ENCODE measurements at regions not wholly inside any gene's neighbourhood (a gene's known extent, or its start where the extent isn't known, plus 50 kb on each side); places are given as distances from the start of the nearest gene placed in this dataset.
"Not testable (repeated sequence)": the region's sequence is repeated elsewhere in the genome, so short reads cannot be mapped to it uniquely, and the experiment has no call there.

- DNase-seq = no peak
These were observed 161.7 kb downstream of the SMARCA1 start for GRCh38 chrX:129361576-129361975.

DNA sequence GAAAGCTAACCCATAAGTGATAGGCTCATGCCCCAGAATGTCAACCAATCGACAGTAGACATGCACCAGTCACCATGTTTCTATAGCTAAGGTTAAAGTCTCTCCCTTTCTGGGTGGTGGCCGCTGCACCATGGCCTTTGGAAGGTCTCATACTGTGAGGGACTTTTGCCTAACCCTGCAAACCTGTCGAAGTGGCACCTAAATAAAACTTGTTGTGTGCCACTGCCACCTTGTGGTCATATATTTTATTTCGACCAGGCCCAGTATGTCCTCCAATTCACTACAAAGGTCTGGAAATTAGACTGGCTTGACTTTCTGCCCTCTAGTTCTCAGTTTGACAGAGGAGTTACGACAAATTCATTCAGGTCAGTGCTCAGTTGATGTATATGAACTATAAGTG is 163.1 kb downstream of the SMARCA1 start:
- DNase-seq = peak; percentile 0 to 2

DNA sequence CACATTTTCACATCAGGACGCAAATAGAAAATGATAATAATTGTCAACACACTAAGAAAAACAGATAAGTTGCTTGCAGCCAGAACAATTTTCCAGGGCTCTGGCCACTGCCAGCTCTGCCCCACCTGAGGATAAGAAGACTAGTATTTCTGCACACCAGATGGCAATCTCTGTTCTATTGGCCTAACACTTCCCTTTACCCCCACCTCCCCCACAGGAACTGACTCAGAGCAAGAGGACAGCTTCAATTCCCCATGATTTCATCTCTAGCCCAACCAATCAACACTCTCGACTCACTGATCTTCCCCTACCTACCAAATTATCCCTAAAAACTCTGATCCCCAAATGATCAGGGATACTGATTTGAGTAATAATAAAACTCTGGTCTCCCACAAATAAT is 164.0 kb downstream of the SMARCA1 start:
- no peak for DNase-seq

DNA sequence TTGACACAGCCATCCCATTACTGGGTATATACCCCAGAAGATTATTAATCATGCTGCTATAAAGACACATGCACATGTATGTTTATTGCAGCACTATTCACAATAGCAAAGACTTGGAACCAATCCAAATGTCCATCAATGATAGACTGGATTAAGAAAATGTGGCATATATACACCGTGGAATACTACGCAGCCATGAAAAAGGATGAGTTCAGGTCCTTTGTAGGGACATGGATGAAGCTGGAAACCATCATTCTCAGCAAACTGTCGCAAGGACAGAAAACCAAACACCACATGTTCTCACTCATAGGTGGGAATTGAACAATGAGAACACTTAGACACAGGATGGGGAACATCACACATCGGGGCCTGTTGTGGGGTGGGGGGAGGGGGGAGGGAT is 165.9 kb downstream of the SMARCA1 start:
- not testable (repeated sequence) for DNase-seq

DNA sequence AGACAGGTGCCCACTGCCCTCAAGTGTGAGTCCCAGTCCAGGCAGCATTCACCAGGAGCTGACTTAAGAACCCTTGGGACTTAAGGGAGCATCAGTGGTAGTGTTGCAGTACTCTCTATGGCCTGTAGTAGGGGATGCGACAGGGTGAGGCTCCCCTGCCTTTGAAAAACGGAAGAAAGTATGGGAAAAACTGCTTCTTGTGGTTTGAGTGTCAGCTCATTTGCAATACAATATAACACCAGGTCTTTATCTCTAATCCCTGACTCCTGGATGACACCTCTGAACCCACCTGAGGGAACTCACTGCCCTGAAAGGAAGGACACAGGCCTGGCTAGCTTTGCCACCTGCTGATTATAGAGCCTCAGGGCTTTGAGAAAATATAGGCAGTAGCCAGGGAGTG is 176.0 kb downstream of the SMARCA1 start:
- no peak for DNase-seq

GRCh38 chrX:129346574-129346973 is 176.7 kb downstream of the SMARCA1 start:
- DNase-seq = no peak

DNA sequence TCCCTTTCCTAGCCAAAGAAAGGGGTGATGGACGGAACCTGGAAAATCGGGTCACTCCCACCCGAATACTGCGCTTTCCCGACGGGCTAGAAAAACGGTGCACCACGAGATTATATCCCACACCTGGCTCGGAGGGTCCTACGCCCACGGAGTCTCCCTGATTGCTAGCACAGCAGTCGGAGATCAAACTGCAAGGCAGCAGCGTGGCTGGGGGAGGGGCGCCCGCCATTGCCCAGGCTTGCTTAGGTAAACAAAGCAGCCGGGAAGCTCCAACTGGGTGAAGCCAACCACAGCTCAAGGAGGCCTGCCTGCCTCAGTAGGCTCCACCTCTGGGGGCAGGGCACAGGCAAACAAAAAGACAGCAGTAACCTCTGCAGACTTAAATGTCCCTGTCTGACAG is 186.0 kb downstream of the SMARCA1 start:
- DNase-seq = not testable (repeated sequence)

DNA sequence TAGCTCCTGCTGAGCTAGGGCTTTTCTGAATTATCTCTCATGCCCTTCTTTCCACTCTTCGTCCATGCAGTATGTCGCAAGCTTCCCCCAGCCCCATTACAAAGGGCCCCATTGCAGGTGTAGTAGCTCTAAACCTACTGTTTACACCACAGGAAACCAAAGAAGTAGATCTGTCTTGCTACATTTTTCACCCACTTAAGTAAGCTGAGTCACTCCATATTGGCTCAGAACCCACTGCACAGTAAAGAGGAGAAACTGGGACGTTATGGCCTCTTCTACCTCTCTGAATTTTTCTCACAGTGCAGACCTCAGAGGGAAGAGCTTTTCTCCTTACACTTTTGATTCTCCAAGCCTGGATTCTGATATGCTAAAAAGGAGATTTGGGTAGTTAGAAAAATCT is 200.2 kb downstream of the SMARCA1 start:
- DNase-seq = no peak

GRCh38 chrX:129318375-129318774 is 204.9 kb downstream of the SMARCA1 start:
- peak in 1 of 2 donors; percentile 2 for DNase-seq

GRCh38 chrX:129316461-129316860 is 206.8 kb downstream of the SMARCA1 start:
- no peak for DNase-seq

DNA sequence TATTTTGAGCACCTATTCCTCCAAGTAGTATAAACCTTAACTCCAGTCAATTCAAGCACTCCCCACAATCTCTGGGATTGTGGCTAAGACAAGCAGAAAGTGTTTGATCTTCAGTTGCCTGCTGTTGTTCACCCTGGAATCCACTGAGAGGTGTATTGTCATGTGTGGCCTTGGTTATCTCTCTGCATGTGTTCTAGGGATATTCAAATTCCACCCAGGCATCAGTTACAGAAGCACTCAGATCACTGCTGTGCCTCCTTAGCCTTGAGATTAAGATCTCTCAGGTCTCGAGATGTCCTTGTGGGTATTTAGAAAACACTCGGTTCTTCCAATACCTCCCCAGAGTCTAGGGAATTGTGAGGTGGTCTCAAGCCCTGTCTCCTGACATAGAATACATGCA is 213.3 kb downstream of the SMARCA1 start:
- DNase-seq = no peak

- no peak for DNase-seq
These were observed 260.4 kb downstream of the SMARCA1 start for GRCh38 chrX:129262912-129263311.

- DNase-seq = not testable (repeated sequence)
These were observed 267.8 kb downstream of the SMARCA1 start for GRCh38 chrX:129255516-129255915.

- DNase-seq = no peak
These were observed 273.7 kb downstream of the SMARCA1 start for GRCh38 chrX:129249563-129249962.

DNA sequence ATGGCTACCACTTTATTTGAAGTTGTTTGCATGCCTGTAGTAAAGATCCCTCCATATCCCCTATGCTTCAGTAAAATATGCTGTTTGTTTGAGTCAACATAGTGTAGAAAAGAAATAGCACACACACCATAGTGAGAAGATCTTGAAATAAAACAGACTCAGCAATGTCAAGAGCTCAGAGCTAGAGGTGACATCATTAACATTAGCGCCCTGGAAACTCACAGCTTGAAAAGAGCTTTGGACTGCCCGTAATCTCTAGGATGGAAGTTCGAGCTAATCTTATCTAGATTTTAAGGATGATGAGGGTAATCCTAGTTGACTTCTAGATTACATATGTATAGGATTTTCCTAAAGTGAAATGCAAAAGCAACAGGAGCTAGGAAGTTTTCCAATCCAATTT is 275.6 kb downstream of the SMARCA1 start:
- DNase-seq = no peak

DNA sequence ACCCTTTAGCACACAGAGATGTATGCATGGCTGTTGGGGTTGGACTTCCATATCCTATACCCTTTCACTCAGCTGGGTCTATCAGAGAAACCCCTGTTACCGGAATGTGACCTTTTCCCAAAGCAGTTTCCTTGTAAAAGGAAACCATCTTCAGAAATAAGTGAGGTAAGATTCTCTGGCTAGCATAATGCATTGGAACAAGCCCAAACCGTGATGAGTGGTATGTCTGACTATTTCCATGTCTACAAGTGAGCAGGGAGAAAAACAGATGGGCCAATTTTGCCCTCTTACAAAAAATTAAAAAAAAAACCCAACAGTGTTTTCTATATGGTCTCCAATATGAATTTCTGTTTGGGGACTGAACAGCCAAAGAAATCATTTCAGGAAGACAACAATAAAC is 283.9 kb downstream of the SMARCA1 start:
- DNase-seq = no peak

DNA sequence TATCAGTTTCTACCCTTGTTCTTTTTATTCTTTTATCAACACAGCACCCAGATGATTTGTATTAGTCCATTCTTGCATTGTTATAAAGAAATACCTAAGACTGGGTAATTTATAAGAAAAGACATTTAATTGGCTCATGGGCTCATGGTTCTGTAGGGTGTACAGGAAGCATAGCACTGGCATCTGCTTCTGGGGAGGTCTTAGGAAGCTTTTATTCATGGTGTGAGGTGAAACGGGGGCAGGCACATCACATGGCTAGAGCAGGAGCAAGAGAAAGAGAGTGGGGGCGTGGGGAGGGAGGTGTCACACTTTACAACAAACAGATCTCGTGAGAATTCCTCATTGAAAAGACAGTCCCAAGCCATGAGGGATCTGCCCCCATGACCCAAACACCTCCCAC is 285.3 kb downstream of the SMARCA1 start:
- no peak for DNase-seq

DNA sequence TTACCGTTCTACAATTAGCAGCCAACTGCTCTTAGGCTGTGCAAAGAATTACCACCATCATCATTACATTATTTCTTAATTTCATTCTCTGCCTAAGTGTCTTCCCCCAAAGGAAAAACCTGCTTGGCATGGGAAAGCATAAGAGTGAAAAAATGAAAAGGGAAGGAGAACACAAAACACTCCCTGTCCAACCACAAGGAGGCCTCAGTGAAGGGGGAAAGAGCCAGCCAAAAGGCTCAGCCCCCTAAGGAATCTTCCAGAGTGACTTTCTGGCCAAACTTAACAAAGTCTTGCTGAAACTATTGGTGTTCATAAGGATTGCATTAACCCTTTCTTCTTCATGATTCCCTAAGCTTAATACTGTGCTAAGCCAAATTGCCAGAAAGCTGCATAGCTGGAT is 287.4 kb downstream of the SMARCA1 start:
- no peak for DNase-seq

DNA sequence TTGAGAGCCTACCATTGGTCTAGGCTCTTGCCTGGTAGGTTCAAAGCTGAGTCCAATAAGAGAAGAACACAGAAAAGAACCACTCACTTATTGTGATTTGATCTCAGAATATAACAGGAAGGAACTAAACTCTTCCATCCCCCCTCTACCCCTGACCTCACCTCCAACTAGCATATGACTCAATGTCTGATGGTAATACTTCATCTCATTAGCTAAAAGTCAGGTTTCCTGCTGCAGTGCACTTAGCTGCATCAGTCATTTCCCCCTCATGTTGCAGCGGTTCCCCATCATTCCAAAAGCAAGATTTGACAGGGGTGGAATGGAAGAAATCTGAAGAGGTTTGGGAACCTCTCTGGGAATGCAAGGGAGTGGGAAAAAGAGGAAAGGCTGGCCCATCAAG is 289.5 kb downstream of the SMARCA1 start:
- no peak for DNase-seq

DNA sequence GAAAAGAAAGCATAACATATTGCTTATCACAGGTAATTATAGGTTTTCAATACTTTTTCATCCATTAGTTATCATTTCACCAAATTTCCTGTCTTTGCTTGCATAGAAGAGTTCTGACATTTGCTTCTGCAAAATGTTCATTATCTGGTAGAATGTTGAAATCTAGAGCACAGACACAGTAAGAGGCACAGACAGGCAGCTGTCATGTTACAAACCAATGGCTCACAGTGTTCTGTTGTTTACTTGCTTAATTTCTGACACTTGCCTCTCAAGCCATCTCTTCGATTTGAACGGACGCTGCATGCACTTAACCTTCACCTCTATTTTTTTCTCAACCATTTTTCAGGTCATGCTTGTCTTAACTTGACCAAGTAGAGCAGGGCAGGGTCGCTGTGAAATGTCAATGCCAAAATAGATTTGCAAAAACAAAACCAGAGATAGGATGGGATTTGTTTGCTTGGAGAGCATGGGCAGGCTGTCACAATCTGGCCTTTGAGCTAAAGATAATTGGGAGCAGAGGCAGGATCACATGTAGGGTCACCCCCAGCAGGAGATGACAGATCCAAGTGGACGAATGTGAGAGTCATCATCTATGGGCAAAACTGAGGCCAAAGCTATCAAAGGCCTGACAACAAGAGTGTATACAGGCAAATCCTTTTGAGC is 292.3 kb downstream of the SMARCA1 start:
- no peak for DNase-seq

- no peak for DNase-seq
These were observed 293.1 kb downstream of the SMARCA1 start for GRCh38 chrX:129230168-129230567.

- DNase-seq = no peak
These were observed 295.9 kb downstream of the SMARCA1 start for GRCh38 chrX:129227366-129227765.

GRCh38 chrX:129193357-129193756 is 329.9 kb downstream of the SMARCA1 start:
- DNase-seq = no peak

- DNase-seq = no peak
These were observed 335.1 kb downstream of the SMARCA1 start for GRCh38 chrX:129188231-129188630.

DNA sequence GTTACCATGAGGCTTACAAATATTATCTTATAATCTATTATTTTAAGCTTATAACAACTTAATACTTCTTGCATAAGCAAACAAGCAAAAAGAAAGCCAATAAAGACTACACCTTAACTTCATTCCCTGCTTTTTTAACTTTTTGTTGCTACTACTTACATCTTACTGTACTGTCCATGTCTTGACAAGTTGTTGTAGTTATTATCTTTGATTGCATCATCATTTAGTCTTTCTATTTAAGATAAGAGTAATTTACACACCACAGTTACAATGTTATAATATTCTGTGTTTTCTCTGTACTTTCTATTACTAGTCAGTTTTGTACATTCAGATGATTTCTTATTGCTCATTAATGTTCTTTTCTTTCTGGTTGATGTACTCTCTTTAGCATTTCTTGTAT is 346.6 kb downstream of the SMARCA1 start:
- no peak for DNase-seq

Data from hippocampal formation (tissue), 2 donors.